Epithelial cell of prostate (primary cell): ENCODE measurements at regions not wholly inside any gene's neighbourhood (a gene's known extent, or its start where the extent isn't known, plus 50 kb on each side); places are given as distances from the start of the nearest gene placed in this dataset.

Experiments used
- DNase-seq: peaks from one replicate; pipeline ENCODE4 v3.0.0-alpha.2; 2011; ENCODE audit warnings: low read depth, low spot score
- H3K27ac ChIP-seq: fragments of 450-650 bp; 2 replicates; pipeline ENCODE4 v1.5.1; 2017; ENCODE audit warnings: mild to moderate bottlenecking

- DNase-seq = no peak
- H3K27ac ChIP-seq = no peak overlapping the region
Measured at GRCh38 chr5:60226128-60226527, 332.6 kb upstream of the PDE4D start.

GRCh38 chr5:60223342-60223741 is 329.8 kb upstream of the PDE4D start:
- peak; percentile 81 for DNase-seq
- H3K27ac ChIP-seq = peak overlapping the region; percentile 23

- H3K27ac ChIP-seq = no peak overlapping the region
- DNase-seq = no peak
Measured at GRCh38 chr5:60219921-60220320, 326.4 kb upstream of the PDE4D start.

GRCh38 chr5:60210810-60211209 is 317.3 kb upstream of the PDE4D start:
- no peak for DNase-seq
- no peak overlapping the region for H3K27ac ChIP-seq

- DNase-seq = no peak
Measured at GRCh38 chr5:60209146-60209840, 315.8 kb upstream of the PDE4D start.

GRCh38 chr5:60208716-60209115 is 315.2 kb upstream of the PDE4D start:
- no peak overlapping the region for H3K27ac ChIP-seq
- DNase-seq = no peak

More at GRCh38 chr5:60209146-60209840, 315.8 kb upstream of the PDE4D start:
- H3K27ac ChIP-seq = no peak overlapping the region

- no peak for DNase-seq
- no peak overlapping the region for H3K27ac ChIP-seq
Measured at GRCh38 chr5:60207040-60207439, 313.5 kb upstream of the PDE4D start.

GRCh38 chr5:60206234-60206633 is 312.7 kb upstream of the PDE4D start:
- DNase-seq = no peak
- H3K27ac ChIP-seq = no peak overlapping the region

GRCh38 chr5:60205071-60205470 is 311.5 kb upstream of the PDE4D start:
- H3K27ac ChIP-seq = no peak overlapping the region
- DNase-seq = no peak

GRCh38 chr5:60196385-60197113 is 303.0 kb upstream of the PDE4D start:
- DNase-seq = peak; percentile 97
- H3K27ac ChIP-seq = no peak overlapping the region

- no peak for DNase-seq
- no peak overlapping the region for H3K27ac ChIP-seq
Measured at GRCh38 chr5:60195551-60195950, 302.0 kb upstream of the PDE4D start.

- no peak overlapping the region for H3K27ac ChIP-seq
- DNase-seq = no peak
Measured at GRCh38 chr5:60195083-60195482, 301.6 kb upstream of the PDE4D start.

- H3K27ac ChIP-seq = no peak overlapping the region
- no peak for DNase-seq
Measured at GRCh38 chr5:60185231-60186099, 291.9 kb upstream of the PDE4D start.

- DNase-seq = no peak
- H3K27ac ChIP-seq = no peak overlapping the region
Measured at GRCh38 chr5:60184606-60185005, 291.1 kb upstream of the PDE4D start.

- DNase-seq = no peak
Measured at GRCh38 chr5:60183881-60184280, 290.4 kb upstream of the PDE4D start.

GRCh38 chr5:60178101-60178500 is 284.6 kb upstream of the PDE4D start:
- DNase-seq = no peak
- no peak overlapping the region for H3K27ac ChIP-seq

More at GRCh38 chr5:60183881-60184280, 290.4 kb upstream of the PDE4D start:
- no peak overlapping the region for H3K27ac ChIP-seq

GRCh38 chr5:60177596-60177995 is 284.1 kb upstream of the PDE4D start:
- no peak overlapping the region for H3K27ac ChIP-seq
- no peak for DNase-seq

GRCh38 chr5:60173667-60174066 is 280.1 kb upstream of the PDE4D start:
- no peak for DNase-seq
- no peak overlapping the region for H3K27ac ChIP-seq

- H3K27ac ChIP-seq = no peak overlapping the region
- DNase-seq = no peak
Measured at GRCh38 chr5:60163762-60164161, 270.2 kb upstream of the PDE4D start.

- DNase-seq = no peak
- no peak overlapping the region for H3K27ac ChIP-seq
Measured at GRCh38 chr5:60162441-60162840, 268.9 kb upstream of the PDE4D start.
